Lower leg skin (tissue), 3 donors: ENCODE measurements at regions not wholly inside any gene's neighbourhood (a gene's known extent, or its start where the extent isn't known, plus 50 kb on each side); places are given as distances from the start of the nearest gene placed in this dataset.

Experiments
- POLR2A ChIP-seq, 2 donors: fragments of 450-650 bp; IDR thresholded peaks; one replicate each; pipeline ENCODE4 v1.6.1; 2016 to 2017; ENCODE audit warnings: antibody characterized with exemption in 2 of 2, mild to moderate bottlenecking in 1 of 2, moderate library complexity in 1 of 2
- TF ChIP-seq, protein P1 (sequence below), 3 donors: fragments of 450-650 bp; IDR thresholded peaks; one replicate each; pipeline ENCODE4 v1.5.1; 2016; ENCODE audit warnings: antibody characterized with exemption in 3 of 3, mild to moderate bottlenecking in 3 of 3, moderate library complexity in 2 of 3

DNA sequence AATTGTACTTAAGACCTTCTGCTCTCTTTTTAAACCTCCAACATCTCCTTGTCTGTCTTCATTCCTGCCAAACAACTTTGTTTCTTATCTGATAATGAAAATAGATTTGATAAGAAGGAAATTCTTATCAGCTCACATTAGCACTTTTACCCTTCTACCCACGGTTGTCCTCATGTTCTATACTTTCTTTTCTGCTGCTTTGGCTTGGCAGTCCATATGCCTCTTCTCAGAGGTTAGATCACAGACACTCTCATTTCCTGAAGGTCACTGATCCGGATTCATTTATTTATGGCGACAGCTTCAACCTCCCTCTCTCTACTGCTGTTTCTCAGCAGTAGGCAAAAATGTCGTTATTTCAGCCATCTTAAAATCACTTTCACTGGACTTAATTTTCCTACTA lies 2015.8 kb downstream of the NCAM2 start:
- TF ChIP-seq POLR2A (IDR thresholded peaks at IDR 0.05): no peak
- TF ChIP-seq, protein P1, sequence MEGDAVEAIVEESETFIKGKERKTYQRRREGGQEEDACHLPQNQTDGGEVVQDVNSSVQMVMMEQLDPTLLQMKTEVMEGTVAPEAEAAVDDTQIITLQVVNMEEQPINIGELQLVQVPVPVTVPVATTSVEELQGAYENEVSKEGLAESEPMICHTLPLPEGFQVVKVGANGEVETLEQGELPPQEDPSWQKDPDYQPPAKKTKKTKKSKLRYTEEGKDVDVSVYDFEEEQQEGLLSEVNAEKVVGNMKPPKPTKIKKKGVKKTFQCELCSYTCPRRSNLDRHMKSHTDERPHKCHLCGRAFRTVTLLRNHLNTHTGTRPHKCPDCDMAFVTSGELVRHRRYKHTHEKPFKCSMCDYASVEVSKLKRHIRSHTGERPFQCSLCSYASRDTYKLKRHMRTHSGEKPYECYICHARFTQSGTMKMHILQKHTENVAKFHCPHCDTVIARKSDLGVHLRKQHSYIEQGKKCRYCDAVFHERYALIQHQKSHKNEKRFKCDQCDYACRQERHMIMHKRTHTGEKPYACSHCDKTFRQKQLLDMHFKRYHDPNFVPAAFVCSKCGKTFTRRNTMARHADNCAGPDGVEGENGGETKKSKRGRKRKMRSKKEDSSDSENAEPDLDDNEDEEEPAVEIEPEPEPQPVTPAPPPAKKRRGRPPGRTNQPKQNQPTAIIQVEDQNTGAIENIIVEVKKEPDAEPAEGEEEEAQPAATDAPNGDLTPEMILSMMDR (IDR thresholded peaks at IDR 0.05): no peak
